HG03066 (cell line): ENCODE measurements at regions not wholly inside any gene's neighbourhood (a gene's known extent, or its start where the extent isn't known, plus 50 kb on each side); places are given as distances from the start of the nearest gene placed in this dataset.

ENCODE experiments used
- ATAC-seq: cut with Tn5 transposase; IDR thresholded peaks from one replicate; pipeline ENCODE4 v1.9.1; 2021; ENCODE audit warnings: low read depth; ENCODE audit not compliant: unreplicated experiment

- no peak for ATAC-seq
Observed at GRCh38 chr13:40313269-40314200, 352.9 kb downstream of the FOXO1 start.

GRCh38 chr13:40315416-40316064, 350.9 kb downstream of the FOXO1 start:
- ATAC-seq: no peak

GRCh38 chr13:40316301-40316700, 350.1 kb downstream of the FOXO1 start:
- no peak for ATAC-seq

- no peak for ATAC-seq
Observed at GRCh38 chr13:40317980-40318327, 348.5 kb downstream of the FOXO1 start.

- no peak for ATAC-seq
Observed at GRCh38 chr13:40318366-40318765, 348.1 kb downstream of the FOXO1 start.

- no peak for ATAC-seq
Observed at GRCh38 chr13:40319699-40320579, 346.5 kb downstream of the FOXO1 start.

- no peak for ATAC-seq
Observed at GRCh38 chr13:40328091-40328490, 338.4 kb downstream of the FOXO1 start.

- no peak for ATAC-seq
Observed at GRCh38 chr13:40329781-40330485, 336.5 kb downstream of the FOXO1 start.

GRCh38 chr13:40330950-40331349, 335.5 kb downstream of the FOXO1 start:
- ATAC-seq: no peak

- ATAC-seq: no peak
Observed at GRCh38 chr13:40331802-40332201, 334.6 kb downstream of the FOXO1 start.

- ATAC-seq: no peak
Observed at GRCh38 chr13:40333226-40333625, 333.2 kb downstream of the FOXO1 start.

GRCh38 chr13:40334031-40334430, 332.4 kb downstream of the FOXO1 start:
- no peak for ATAC-seq

GRCh38 chr13:40334616-40335015, 331.8 kb downstream of the FOXO1 start:
- no peak for ATAC-seq

- ATAC-seq: no peak
Observed at GRCh38 chr13:40336228-40337221, 329.9 kb downstream of the FOXO1 start.

GRCh38 chr13:40337651-40338050, 328.8 kb downstream of the FOXO1 start:
- ATAC-seq: no peak

GRCh38 chr13:40338217-40338616, 328.2 kb downstream of the FOXO1 start:
- no peak for ATAC-seq

- no peak for ATAC-seq
Observed at GRCh38 chr13:40340368-40341095, 325.9 kb downstream of the FOXO1 start.

- ATAC-seq: no peak
Observed at GRCh38 chr13:40341096-40341471, 325.4 kb downstream of the FOXO1 start.

- ATAC-seq: no peak
Observed at GRCh38 chr13:40341501-40341900, 324.9 kb downstream of the FOXO1 start.
